ENCODE measurements at regions not wholly inside any gene's neighbourhood (a gene's known extent, or its start where the extent isn't known, plus 50 kb on each side); places are given as distances from the start of the nearest gene placed in this dataset.
"Not testable (repeated sequence)": the region's sequence is repeated elsewhere in the genome, so short reads cannot be mapped to it uniquely, and the experiment has no call there.

- no peak overlapping the region for H3K4me2 ChIP-seq (ENCODE audit: insufficient read depth, low read length)
- no peaks in the 10 kb centered on the region for H3K27me3 ChIP-seq (ENCODE audit: insufficient read depth, low read length, poor library complexity)
- no peak overlapping the region for H3K4me3 ChIP-seq (ENCODE audit: low read depth in 1 of 2, low read length in 2 of 2)
- no peaks in the 10 kb centered on the region for H3K36me3 ChIP-seq (ENCODE audit: insufficient read depth, low read length)
- H3K79me2 ChIP-seq (ENCODE audit: insufficient read depth, low read length) = no peaks in the 10 kb centered on the region
- no peaks in the 10 kb centered on the region for H3K4me1 ChIP-seq (ENCODE audit: insufficient read depth, low read length)
- H3K9me3 ChIP-seq (ENCODE audit: insufficient read depth, low read length, severe bottlenecking) = no peaks in the 10 kb centered on the region
- no peak overlapping the region for H3K9ac ChIP-seq (ENCODE audit: low read depth, low read length)
- no peaks in the 10 kb centered on the region for H4K20me1 ChIP-seq (ENCODE audit: insufficient read depth, low read length)
- DNase-seq = no peak
- no peak for TF ChIP-seq EZH2 (IDR thresholded peaks at IDR 0.05; ENCODE audit: borderline replicate concordance, low read depth, low read length, severe bottlenecking)
- TF ChIP-seq, protein P1, sequence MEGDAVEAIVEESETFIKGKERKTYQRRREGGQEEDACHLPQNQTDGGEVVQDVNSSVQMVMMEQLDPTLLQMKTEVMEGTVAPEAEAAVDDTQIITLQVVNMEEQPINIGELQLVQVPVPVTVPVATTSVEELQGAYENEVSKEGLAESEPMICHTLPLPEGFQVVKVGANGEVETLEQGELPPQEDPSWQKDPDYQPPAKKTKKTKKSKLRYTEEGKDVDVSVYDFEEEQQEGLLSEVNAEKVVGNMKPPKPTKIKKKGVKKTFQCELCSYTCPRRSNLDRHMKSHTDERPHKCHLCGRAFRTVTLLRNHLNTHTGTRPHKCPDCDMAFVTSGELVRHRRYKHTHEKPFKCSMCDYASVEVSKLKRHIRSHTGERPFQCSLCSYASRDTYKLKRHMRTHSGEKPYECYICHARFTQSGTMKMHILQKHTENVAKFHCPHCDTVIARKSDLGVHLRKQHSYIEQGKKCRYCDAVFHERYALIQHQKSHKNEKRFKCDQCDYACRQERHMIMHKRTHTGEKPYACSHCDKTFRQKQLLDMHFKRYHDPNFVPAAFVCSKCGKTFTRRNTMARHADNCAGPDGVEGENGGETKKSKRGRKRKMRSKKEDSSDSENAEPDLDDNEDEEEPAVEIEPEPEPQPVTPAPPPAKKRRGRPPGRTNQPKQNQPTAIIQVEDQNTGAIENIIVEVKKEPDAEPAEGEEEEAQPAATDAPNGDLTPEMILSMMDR (IDR thresholded peaks at IDR 0.05; ENCODE audit: borderline replicate concordance, extremely low read depth, low read length, poor library complexity, severe bottlenecking) = no peak
- no peak for ATAC-seq (ENCODE audit: insufficient read depth, low read depth)
- H2AFZ ChIP-seq (ENCODE audit: low read depth, low read length) = no peak overlapping the region
- no peak overlapping the region for H3K27ac ChIP-seq (ENCODE audit: low read length)
These were observed 108.5 kb downstream of the KCNK1 start for GRCh38 chr1:233722212-233722979.

- Histone ChIP-seq H3K36me3 (ENCODE audit: insufficient read depth, low read length) (no peaks in the 10 kb centered on the region), H3K4me2 (ENCODE audit: insufficient read depth, low read length) (no peak overlapping the region)
- TF ChIP-seq, protein P1 (IDR thresholded peaks at IDR 0.05; ENCODE audit: borderline replicate concordance, extremely low read depth, low read length, poor library complexity, severe bottlenecking) = no peak
These were observed 109.5 kb downstream of the KCNK1 start for GRCh38 chr1:233723387-233723786.

GRCh38 chr1:233724131-233724631, 110.3 kb downstream of the KCNK1 start:
- H3K9me3 ChIP-seq (ENCODE audit: insufficient read depth, low read length, severe bottlenecking); H3K9ac ChIP-seq (ENCODE audit: low read depth, low read length); H3K79me2 ChIP-seq (ENCODE audit: insufficient read depth, low read length); H3K27ac ChIP-seq (ENCODE audit: low read length); H3K4me2 ChIP-seq (ENCODE audit: insufficient read depth, low read length); H3K4me3 ChIP-seq (ENCODE audit: low read depth in 1 of 2, low read length in 2 of 2); H3K27me3 ChIP-seq (ENCODE audit: insufficient read depth, low read length, poor library complexity); DNase-seq; H2AFZ ChIP-seq (ENCODE audit: low read depth, low read length); H3K4me1 ChIP-seq (ENCODE audit: insufficient read depth, low read length); H3K36me3 ChIP-seq (ENCODE audit: insufficient read depth, low read length); H4K20me1 ChIP-seq (ENCODE audit: insufficient read depth, low read length); ATAC-seq (ENCODE audit: insufficient read depth, low read depth): not testable (repeated sequence)

More at GRCh38 chr1:233723387-233723786, 109.5 kb downstream of the KCNK1 start:
- no peaks in the 10 kb centered on the region for H3K79me2 ChIP-seq (ENCODE audit: insufficient read depth, low read length)
- H3K9ac ChIP-seq (ENCODE audit: low read depth, low read length) = no peak overlapping the region
- H3K4me3 ChIP-seq (ENCODE audit: low read depth in 1 of 2, low read length in 2 of 2) = no peak overlapping the region
- ATAC-seq (ENCODE audit: insufficient read depth, low read depth) (no peak), DNase-seq (no peak)
- no peak overlapping the region for H3K27ac ChIP-seq (ENCODE audit: low read length)
- no peaks in the 10 kb centered on the region for H3K9me3 ChIP-seq (ENCODE audit: insufficient read depth, low read length, severe bottlenecking)
- no peaks in the 10 kb centered on the region for H3K4me1 ChIP-seq (ENCODE audit: insufficient read depth, low read length)
- no peak overlapping the region for H2AFZ ChIP-seq (ENCODE audit: low read depth, low read length)
- H4K20me1 ChIP-seq (ENCODE audit: insufficient read depth, low read length) = no peaks in the 10 kb centered on the region
- no peaks in the 10 kb centered on the region for H3K27me3 ChIP-seq (ENCODE audit: insufficient read depth, low read length, poor library complexity)

GRCh38 chr1:233725423-233725822, 111.5 kb downstream of the KCNK1 start:
- no peak for ATAC-seq (ENCODE audit: insufficient read depth, low read depth)
- Histone ChIP-seq H3K4me2 (ENCODE audit: insufficient read depth, low read length) (no peak overlapping the region), H3K9ac (ENCODE audit: low read depth, low read length) (no peak overlapping the region), H3K4me1 (ENCODE audit: insufficient read depth, low read length) (no peaks in the 10 kb centered on the region), H3K36me3 (ENCODE audit: insufficient read depth, low read length) (no peaks in the 10 kb centered on the region), H3K27ac (ENCODE audit: low read length) (no peak overlapping the region), H3K79me2 (ENCODE audit: insufficient read depth, low read length) (no peaks in the 10 kb centered on the region), H4K20me1 (ENCODE audit: insufficient read depth, low read length) (no peaks in the 10 kb centered on the region), H3K27me3 (ENCODE audit: insufficient read depth, low read length, poor library complexity) (no peaks in the 10 kb centered on the region), H2AFZ (ENCODE audit: low read depth, low read length) (no peak overlapping the region), H3K9me3 (ENCODE audit: insufficient read depth, low read length, severe bottlenecking) (no peaks in the 10 kb centered on the region), H3K4me3 (ENCODE audit: low read depth in 1 of 2, low read length in 2 of 2) (no peak overlapping the region)
- no peak for DNase-seq
- no peak for TF ChIP-seq EZH2 (IDR thresholded peaks at IDR 0.05; ENCODE audit: borderline replicate concordance, low read depth, low read length, severe bottlenecking)
- TF ChIP-seq, protein P1 (IDR thresholded peaks at IDR 0.05; ENCODE audit: borderline replicate concordance, extremely low read depth, low read length, poor library complexity, severe bottlenecking) = no peak
